ENCODE measurements at regions not wholly inside any gene's neighbourhood (a gene's known extent, or its start where the extent isn't known, plus 50 kb on each side); places are given as distances from the start of the nearest gene placed in this dataset.
"Not testable (repeated sequence)": the region's sequence is repeated elsewhere in the genome, so short reads cannot be mapped to it uniquely, and the experiment has no call there.

GRCh38 chr19:23539499-23539898 lies 144.2 kb upstream of the ZNF91 start:
- TF ChIP-seq CTCF (conservative IDR thresholded peaks at IDR 0.05) = no peak
- peaks cover 73 to 88% of the 10 kb centered on the region in 2 experiments for H3K9me3 Mint-ChIP-seq

DNA sequence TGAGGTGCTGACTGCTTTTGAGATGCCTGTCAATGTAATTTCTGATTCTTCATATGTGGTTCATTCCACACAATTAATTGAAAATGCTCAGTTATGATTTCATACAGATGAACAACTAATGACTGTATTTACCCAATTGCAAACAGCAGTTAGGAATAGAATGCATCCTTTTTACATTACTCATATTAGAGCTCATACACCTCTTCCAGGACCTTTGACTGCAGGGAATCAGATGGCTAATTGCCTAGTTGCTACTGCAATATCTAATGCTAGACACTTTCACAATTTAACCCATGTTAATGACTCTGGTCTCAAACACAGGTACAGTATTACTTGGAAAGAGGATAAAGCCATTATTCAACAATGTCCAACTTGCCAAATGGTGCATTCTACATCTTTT lies 141.9 kb upstream of the ZNF91 start:
- peaks cover 84 to 85% of the 10 kb centered on the region in 2 experiments for H3K9me3 Mint-ChIP-seq
- H4K20me1 ChIP-seq (ENCODE audit: control insufficient read depth, insufficient read depth, insufficient read length); H3K36me3 Mint-ChIP-seq (ENCODE audit: insufficient read depth in 1 of 3, low read depth in 3 of 3); H4K8ac ChIP-seq (replicated peaks; ENCODE audit: insufficient read length, low read depth, low read length); H3K14ac ChIP-seq (ENCODE audit: insufficient read depth, low read length); H3K27ac ChIP-seq (ENCODE audit: insufficient read length, low read depth, low read length); H2BK120ac ChIP-seq (ENCODE audit: low read depth, low read length, poor library complexity, severe bottlenecking); H3K9ac ChIP-seq (ENCODE audit: extremely low read depth, insufficient read length, low read length); H3K79me2 ChIP-seq (ENCODE audit: insufficient read depth, low read length); DNase-seq; H2BK12ac ChIP-seq (ENCODE audit: insufficient read length, low read depth, low read length); H3K18ac ChIP-seq (ENCODE audit: insufficient read length, low read depth, low read length); H3K56ac ChIP-seq (ENCODE audit: insufficient read length, low read depth, low read length); H3K23ac ChIP-seq (ENCODE audit: insufficient read length, low read depth, low read length); H3K27me3 ChIP-seq (ENCODE audit: insufficient read depth, low read length); H3K4me2 ChIP-seq (ENCODE audit: insufficient read depth, insufficient read length, low read length); H4K91ac ChIP-seq (ENCODE audit: insufficient read length, low read depth, low read length); H3K4me3 Mint-ChIP-seq; H3K23me2 ChIP-seq (ENCODE audit: insufficient read length, low read depth, low read length, poor library complexity, severe bottlenecking); H3T11ph ChIP-seq (ENCODE audit: low read length); H3K27ac Mint-ChIP-seq; H2AK5ac ChIP-seq (ENCODE audit: insufficient read length, low read length); H2BK20ac ChIP-seq (ENCODE audit: low read depth, low read length, poor library complexity, severe bottlenecking); H3K27me3 Mint-ChIP-seq (ENCODE audit: low read depth); H2AFZ ChIP-seq (ENCODE audit: low read length); H3K4me1 Mint-ChIP-seq; H2BK5ac ChIP-seq (ENCODE audit: insufficient read length, low read length); H3K79me1 ChIP-seq (ENCODE audit: insufficient read depth, low read depth, low read length, poor library complexity, severe bottlenecking); H2BK15ac ChIP-seq (ENCODE audit: low read depth, low read length); H3K4ac ChIP-seq (ENCODE audit: low read depth, low read length); H3K4me1 ChIP-seq (ENCODE audit: insufficient read depth, low read length); H4K5ac ChIP-seq (ENCODE audit: insufficient read length, low read depth, low read length): not testable (repeated sequence)
- H3K9me3 ChIP-seq (ENCODE audit: control insufficient read depth, low read depth, low read length) = peaks cover 42% of the 10 kb centered on the region

More at GRCh38 chr19:23539499-23539898, 144.2 kb upstream of the ZNF91 start:
- Histone ChIP-seq H3K14ac (ENCODE audit: insufficient read depth, low read length) (no peak overlapping the region), H2BK120ac (ENCODE audit: low read depth, low read length, poor library complexity, severe bottlenecking) (no peak overlapping the region), H3K23ac (ENCODE audit: insufficient read length, low read depth, low read length) (no peak overlapping the region), H4K91ac (ENCODE audit: insufficient read length, low read depth, low read length) (no peak overlapping the region), H2AFZ (ENCODE audit: low read length) (no peak overlapping the region), H4K8ac (replicated peaks; ENCODE audit: insufficient read length, low read depth, low read length) (no peak overlapping the region), H4K5ac (ENCODE audit: insufficient read length, low read depth, low read length) (no peak overlapping the region), H2AK5ac (ENCODE audit: insufficient read length, low read length) (no peak overlapping the region), H3K4ac (ENCODE audit: low read depth, low read length) (no peak overlapping the region), H3K23me2 (ENCODE audit: insufficient read length, low read depth, low read length, poor library complexity, severe bottlenecking) (no peaks in the 10 kb centered on the region), H3K4me1 (ENCODE audit: insufficient read depth, low read length) (no peaks in the 10 kb centered on the region), H2BK15ac (ENCODE audit: low read depth, low read length) (no peak overlapping the region), H3K4me2 (ENCODE audit: insufficient read depth, insufficient read length, low read length) (no peak overlapping the region), H3T11ph (ENCODE audit: low read length) (no peak overlapping the region), H3K27me3 (ENCODE audit: insufficient read depth, low read length) (no peaks in the 10 kb centered on the region), H2BK20ac (ENCODE audit: low read depth, low read length, poor library complexity, severe bottlenecking) (no peak overlapping the region), H3K18ac (ENCODE audit: insufficient read length, low read depth, low read length) (no peak overlapping the region), H3K9me3 (ENCODE audit: control insufficient read depth, low read depth, low read length) (peaks cover 54% of the 10 kb centered on the region), H2BK5ac (ENCODE audit: insufficient read length, low read length) (no peak overlapping the region), H2BK12ac (ENCODE audit: insufficient read length, low read depth, low read length) (no peak overlapping the region), H3K79me1 (ENCODE audit: insufficient read depth, low read depth, low read length, poor library complexity, severe bottlenecking) (no peaks in the 10 kb centered on the region), H3K9ac (ENCODE audit: extremely low read depth, insufficient read length, low read length) (no peak overlapping the region), H3K56ac (ENCODE audit: insufficient read length, low read depth, low read length) (no peak overlapping the region), H4K20me1 (ENCODE audit: control insufficient read depth, insufficient read depth, insufficient read length) (no peaks in the 10 kb centered on the region), H3K27ac (ENCODE audit: insufficient read length, low read depth, low read length) (no peak overlapping the region), H3K79me2 (ENCODE audit: insufficient read depth, low read length) (no peaks in the 10 kb centered on the region)
- no peak overlapping the region for H3K4me3 Mint-ChIP-seq
- H3K4me1 Mint-ChIP-seq = no peaks in the 10 kb centered on the region
- no peak overlapping the region for H3K27ac Mint-ChIP-seq
- no peak for DNase-seq
- WGBS (ENCODE audit: extremely low coverage, insufficient read length, low lambda C conversion rate) = no CpG with 5 or more reads among the region's 2 CpGs
- no peaks in the 10 kb centered on the region for H3K27me3 Mint-ChIP-seq (ENCODE audit: low read depth)
- H3K36me3 Mint-ChIP-seq (ENCODE audit: insufficient read depth in 1 of 3, low read depth in 3 of 3) = peaks cover 0 to 9% (median 8%) of the 10 kb centered on the region in 3 experiments; a peak in 4 of 7 replicates

Data from H9 (cell line).